H7 (cell line): ENCODE measurements at regions not wholly inside any gene's neighbourhood (a gene's known extent, or its start where the extent isn't known, plus 50 kb on each side); places are given as distances from the start of the nearest gene placed in this dataset.
A peak's percentile ranks its signal among the peaks of the same experiment; 100 is the strongest.

Source experiments
- DNase-seq: peaks from one replicate; pipeline ENCODE4 v3.0.0; 2012
- H3K27me3 ChIP-seq: 2 replicates; pipeline ENCODE4 v1.6.0; 2011; ENCODE audit warnings: mild to moderate bottlenecking, low read length; ENCODE audit not compliant: control insufficient read depth, insufficient read depth
- H3K36me3 ChIP-seq: replicated peaks from 2 replicates; pipeline ENCODE4 v1.5.1; 2011; ENCODE audit warnings: low read length; ENCODE audit not compliant: control insufficient read depth, insufficient read depth
- H3K4me3 ChIP-seq: 2 replicates; pipeline ENCODE4 v1.5.1; 2011; ENCODE audit warnings: low read depth, mild to moderate bottlenecking, control low read depth, low read length, moderate library complexity; ENCODE audit not compliant: insufficient read depth

DNA sequence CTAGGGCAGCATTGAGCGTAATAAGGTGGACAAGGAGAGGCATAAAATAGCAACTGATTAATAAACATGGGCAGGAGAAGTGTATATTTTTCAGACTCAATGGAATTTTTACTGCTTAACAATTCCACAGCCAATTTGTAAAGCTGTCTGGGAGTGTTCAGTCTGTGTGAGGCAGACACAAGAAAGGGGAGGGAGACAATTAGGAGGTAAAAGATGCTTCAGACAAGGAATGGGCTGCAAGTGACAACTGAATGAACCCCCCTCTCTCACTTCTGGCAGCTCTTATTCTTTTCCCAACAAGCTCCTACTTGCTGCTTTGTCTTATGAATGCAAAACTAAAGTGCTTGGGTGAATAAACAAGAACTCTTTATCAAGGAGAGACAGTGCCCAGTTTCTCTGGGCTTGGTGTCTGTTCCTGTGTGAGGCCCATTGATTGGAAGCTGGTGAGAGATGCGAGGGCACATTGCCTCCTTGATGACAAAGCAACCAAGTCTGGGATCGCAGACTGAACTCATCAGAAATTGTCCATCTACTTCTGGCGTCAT lies 575.3 kb downstream of the RNF144B start:
- H3K36me3 ChIP-seq = no peaks in the 10 kb centered on the region
- no peak for DNase-seq
- H3K27me3 ChIP-seq = no peaks in the 10 kb centered on the region
- no peak overlapping the region for H3K4me3 ChIP-seq

DNA sequence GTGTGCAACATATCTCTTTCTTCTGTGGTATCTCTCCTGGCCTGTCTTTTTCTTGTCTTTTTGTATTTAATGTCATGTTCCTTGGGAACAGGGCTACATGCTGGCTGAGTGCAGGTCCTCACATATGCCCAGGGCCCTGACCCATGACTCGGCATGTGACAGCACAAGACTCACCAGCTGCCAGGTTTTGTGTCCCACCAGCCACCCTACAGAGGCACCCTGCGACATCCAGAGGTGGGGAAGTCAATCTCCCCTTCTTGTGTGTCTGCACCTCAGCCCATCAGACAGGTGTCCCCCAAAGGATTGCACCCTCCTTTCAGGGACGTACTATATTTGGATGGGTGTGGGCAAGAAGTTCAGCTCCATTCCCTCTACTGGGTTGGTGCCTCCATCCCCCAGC lies 576.3 kb downstream of the RNF144B start:
- DNase-seq = no peak
- Histone ChIP-seq H3K4me3 (no peak overlapping the region), H3K36me3 (no peaks in the 10 kb centered on the region), H3K27me3 (no peaks in the 10 kb centered on the region)

DNA sequence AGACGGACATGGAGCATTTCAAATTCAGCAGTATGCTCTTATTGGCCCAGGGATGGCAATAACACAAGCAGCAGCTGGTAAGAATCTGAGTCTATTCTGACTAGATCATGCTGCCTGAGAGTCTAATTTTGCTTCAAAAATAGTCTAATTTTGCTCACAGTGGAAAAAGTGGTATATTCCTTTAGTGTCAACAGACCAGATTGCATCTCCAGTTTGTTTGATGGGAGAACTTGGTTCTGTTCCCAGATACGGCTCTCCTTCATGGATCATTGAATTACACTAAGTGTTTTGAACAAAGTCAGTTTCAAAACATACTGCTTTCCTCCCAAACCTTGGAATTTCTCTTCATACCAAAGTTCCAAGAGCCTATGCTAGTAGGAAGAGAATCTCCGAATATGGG lies 586.1 kb downstream of the RNF144B start:
- Histone ChIP-seq H3K27me3 (no peaks in the 10 kb centered on the region), H3K4me3 (no peak overlapping the region), H3K36me3 (no peaks in the 10 kb centered on the region)
- DNase-seq = no peak

DNA sequence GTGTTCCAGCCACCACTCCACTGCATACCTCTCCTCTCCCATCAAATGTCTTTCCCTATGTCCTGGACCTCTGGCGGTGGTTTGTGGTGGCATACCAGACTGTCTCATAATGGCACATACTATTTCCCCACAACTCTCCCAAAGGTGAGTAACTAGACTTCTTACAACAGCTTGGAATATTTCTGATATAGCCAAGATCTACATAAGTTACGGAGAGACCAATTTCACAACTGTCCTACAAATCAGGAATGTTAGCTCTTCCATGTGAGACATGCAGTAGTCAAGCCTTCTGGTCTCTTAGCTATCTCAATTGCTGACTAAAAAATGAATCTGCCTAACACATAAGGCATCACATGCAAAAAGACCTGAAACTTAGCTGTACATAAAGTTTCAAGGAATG lies 588.9 kb downstream of the RNF144B start:
- DNase-seq = no peak
- Histone ChIP-seq H3K36me3 (no peaks in the 10 kb centered on the region), H3K27me3 (no peaks in the 10 kb centered on the region), H3K4me3 (no peak overlapping the region)

DNA sequence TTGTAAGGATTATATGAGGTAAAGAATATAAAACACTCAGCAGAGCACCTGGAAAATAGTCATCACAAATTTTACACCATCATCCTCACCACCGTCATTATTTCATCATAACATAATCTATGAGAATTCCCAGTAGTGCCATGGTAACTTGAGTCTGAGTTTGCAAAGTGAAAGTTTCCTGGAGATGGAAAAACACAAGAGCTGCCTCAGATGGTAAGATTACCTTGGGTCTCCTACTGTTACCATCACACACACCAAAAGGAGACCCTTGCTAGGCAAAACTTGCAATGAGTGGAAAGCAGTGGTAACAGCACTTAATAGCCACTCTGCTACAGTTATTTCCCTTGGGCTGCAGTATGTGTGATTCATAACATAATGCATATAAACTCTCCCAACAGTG lies 589.8 kb downstream of the RNF144B start:
- H3K4me3 ChIP-seq = no peak overlapping the region
- no peaks in the 10 kb centered on the region for H3K36me3 ChIP-seq
- H3K27me3 ChIP-seq = no peaks in the 10 kb centered on the region
- DNase-seq = no peak

DNA sequence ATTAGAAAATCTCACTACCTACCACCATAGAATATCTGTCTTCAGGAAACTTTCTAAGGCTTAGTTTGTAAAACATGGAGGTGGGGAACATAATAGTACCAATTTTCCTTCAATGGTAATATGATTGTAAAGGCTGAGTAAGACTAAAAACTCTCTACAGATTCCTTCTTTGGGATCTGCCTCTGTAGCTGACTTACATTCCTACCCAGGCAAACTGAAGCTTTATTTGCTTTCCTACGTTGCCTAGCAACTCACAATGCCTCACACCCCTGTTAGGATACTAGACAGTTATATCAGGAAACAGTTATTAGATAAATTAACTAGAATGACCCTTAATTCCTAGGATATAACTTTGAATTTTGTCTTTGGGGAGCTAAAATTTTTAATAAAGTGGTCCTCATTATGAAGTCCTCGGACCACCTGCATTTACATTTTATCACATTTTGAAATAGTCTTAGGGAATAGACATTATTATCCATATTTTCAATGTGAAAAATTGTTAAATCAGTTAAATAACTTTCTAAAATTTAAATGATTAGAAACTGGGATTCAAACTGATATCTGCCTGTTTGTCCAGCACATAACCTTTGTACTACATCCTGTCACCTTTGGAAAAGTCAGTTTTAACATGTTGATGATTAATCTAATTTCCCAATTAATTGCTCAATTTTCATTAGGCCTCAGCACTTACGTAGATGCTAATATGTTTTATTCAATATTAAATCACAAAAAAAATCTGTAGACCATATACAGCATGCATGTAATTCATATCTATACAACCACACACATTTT lies 591.4 kb downstream of the RNF144B start:
- Histone ChIP-seq H3K27me3 (no peaks in the 10 kb centered on the region), H3K4me3 (no peak overlapping the region), H3K36me3 (no peaks in the 10 kb centered on the region)
- peak; percentile 11 for DNase-seq

DNA sequence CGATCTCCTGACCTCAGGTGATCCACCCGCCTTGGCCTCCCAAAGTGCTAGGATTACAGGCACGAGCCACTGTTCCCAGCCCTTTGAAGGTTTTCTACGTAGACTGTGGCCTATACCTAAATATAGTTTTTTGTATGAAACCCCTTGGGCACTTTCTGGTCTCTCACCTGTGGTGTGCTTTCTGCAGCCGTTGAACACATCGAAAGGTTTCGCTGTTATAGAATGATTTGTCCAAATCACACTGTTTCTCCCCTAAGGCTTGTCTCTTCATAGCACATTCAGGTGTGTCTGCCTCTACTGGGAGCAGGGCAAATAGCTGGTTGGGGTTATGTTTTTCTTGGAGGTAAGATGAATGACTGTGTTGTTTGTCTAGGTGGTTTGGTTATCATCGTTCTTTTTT lies 597.9 kb downstream of the RNF144B start:
- H3K4me3 ChIP-seq = no peak overlapping the region
- no peaks in the 10 kb centered on the region for H3K27me3 ChIP-seq
- no peaks in the 10 kb centered on the region for H3K36me3 ChIP-seq
- no peak for DNase-seq

DNA sequence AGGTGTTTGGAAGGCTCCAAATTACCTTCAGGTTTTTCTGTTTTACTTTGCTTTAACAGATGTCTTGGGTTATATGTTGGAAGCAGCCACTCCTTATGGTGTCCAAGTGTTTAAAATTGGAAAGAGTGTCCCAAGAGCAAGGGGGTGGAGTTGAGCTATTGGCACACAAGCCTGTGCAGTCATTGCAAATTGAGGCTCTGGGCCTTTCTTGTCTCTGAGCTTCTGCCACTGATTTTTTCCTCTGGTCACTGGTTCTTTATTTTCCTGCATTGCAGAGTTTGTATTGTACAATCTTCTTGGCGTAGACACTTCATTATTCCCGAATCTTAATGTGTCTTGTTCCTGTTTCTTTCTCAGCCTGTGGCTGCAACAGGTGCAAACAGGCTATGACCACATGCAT lies 598.8 kb downstream of the RNF144B start:
- Histone ChIP-seq H3K4me3 (no peak overlapping the region), H3K27me3 (no peaks in the 10 kb centered on the region), H3K36me3 (no peaks in the 10 kb centered on the region)
- no peak for DNase-seq

DNA sequence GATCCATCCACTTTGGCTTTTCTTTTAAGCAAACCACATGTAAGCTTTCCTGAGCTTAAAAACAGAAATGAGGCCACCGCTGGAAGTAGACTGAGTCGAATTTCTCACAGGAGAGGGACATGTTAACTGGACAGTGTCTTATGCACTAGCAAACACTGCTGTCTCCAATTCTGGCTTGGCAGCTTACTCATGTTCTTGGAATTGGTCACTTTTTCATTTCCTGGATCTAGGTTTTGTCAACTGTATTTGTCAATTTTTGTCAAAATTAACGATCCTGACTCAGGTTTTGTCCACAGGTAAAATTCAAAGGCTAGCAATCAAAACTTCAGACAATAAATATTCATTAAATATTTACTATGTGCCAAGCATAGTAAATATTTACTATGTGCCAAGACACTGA lies 601.5 kb downstream of the RNF144B start:
- Histone ChIP-seq H3K36me3 (no peaks in the 10 kb centered on the region), H3K27me3 (no peaks in the 10 kb centered on the region), H3K4me3 (no peak overlapping the region)
- DNase-seq = no peak

DNA sequence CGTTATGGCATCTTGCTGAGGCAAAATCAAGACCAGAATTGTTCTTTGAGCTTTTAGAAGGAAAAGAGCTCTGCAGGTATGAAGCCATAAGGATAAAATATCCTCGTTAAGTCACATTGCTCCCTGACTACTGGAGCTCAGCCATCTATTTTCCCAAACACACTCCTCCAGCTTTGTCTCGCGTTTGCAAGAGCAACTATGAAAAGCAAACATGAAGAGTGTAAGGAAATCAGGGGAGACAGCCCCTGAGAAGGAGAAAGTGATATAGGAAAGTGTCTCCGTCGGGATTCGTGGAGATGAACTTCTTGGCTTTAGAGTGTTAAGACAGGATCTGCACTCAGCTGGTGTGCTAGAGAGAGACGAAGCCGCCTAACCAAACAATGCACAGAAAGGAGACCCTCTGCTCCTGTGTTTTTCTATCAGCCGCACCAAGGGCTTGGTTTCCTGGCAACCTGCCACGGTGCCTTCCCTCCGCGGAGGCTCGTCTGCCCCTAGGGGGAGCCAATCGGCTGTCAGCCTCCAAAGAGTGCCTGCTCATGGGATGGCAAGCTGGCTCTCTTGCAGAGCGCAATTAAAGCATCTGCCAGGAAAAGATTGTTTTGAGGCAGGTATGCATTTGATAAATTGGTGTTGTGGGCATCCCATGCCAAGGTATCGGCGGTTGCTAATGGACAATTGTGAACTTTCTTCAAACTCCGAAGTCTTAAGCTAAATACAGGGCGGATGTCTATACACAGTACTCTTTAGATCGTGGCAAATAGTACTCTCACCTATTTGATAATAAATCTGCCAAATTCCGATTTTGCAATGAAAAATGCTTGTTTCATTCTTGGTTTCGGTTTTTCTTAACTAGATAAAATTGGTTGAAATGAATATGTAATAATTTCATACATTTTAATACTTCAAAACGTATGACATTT lies 603.2 kb downstream of the RNF144B start:
- Histone ChIP-seq H3K36me3 (no peaks in the 10 kb centered on the region), H3K4me3 (no peak overlapping the region), H3K27me3 (no peaks in the 10 kb centered on the region)
- peak; percentile 60 for DNase-seq

DNA sequence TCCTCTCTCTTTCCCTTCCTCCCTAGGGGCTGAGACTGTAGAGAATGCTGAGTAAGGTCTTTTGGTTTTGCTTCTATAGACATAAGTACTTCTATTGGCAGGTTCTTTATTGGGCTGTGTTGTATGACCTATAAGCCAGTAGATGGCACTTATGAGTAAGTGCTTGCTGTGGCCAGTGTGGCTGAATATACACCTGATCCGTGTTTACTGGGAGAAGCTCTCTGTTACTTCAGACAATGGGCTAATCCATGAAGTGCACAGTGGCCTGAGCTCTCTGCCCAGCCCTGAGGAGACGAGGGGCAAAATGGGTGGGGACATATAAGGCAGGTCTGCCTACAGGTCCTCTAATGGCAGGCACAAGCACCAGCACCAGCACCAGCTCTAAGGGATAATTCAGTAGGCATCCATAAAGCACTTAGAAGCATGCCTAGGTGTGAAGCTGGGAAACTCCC lies 610.3 kb downstream of the RNF144B start:
- Histone ChIP-seq H3K4me3 (no peak overlapping the region), H3K36me3 (no peaks in the 10 kb centered on the region), H3K27me3 (no peaks in the 10 kb centered on the region)
- peak; percentile 51 for DNase-seq

DNA sequence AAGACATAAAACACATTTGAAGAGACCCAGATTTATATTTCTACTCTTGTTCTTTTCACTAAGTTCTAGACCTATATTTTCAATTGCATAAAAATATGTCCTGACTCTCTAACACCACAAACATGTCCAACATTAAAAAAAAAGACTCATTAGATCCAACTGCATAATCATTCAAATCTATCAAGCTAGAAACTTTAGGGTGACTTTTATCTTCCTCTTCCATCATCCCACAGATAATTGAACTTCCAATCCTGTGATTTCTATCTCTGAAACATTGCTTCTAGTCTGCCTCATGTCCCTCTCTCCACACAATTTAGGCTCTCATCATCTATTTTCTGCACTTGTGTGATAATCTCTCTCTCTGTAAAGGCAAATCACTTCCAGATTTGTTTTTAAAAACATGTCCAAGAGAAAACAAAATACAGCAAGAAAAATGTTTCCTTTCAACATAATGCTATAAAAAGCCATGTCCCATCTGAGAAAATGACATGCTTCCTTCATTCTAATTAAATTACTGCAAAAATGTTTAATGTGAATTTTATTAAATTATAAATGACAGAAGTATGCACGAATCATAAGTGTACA lies 615.9 kb downstream of the RNF144B start:
- Histone ChIP-seq H3K4me3 (no peak overlapping the region), H3K27me3 (no peaks in the 10 kb centered on the region), H3K36me3 (no peaks in the 10 kb centered on the region)
- DNase-seq = no peak

DNA sequence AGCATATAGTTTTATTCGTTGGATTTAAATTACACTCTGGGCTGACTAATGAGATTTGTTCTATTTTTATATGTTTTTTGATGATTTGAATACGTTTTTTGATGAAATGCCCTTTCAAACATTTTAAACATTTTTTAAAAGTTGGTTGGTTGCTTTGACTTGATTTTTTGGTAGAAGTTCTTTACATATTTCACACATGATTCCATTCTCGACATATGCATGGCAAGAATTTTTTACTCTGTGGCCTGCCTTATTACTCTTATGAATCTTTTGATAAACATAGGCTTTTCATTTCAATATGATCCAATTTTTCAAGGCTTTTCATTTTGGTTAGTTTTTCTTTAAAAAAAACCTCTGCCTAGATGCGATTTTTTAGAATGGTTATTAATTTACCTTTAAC lies 617.0 kb downstream of the RNF144B start:
- Histone ChIP-seq H3K27me3 (no peaks in the 10 kb centered on the region), H3K4me3 (no peak overlapping the region), H3K36me3 (no peaks in the 10 kb centered on the region)
- no peak for DNase-seq

DNA sequence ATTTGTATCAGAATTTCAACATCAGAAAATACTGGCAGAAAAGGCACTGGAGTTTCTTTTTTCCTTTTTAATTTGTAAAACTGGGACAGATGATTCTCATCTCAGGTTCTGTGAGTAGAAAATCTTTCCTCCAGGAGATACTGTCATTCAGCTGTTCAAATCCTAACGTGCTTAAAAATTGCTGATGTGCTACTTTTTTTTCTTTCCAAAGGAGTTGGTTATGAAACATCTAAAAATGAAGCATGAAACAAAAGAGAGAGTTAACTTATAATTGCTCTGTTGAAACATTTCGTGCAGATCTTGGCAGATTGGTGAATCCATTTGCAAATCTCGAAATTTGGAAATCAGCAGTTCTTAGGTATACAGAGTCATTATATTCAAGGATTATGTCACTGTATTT lies 622.6 kb downstream of the RNF144B start:
- no peak for DNase-seq
- Histone ChIP-seq H3K27me3 (no peaks in the 10 kb centered on the region), H3K36me3 (no peaks in the 10 kb centered on the region), H3K4me3 (no peak overlapping the region)
